ENCODE measurements at regions not wholly inside any gene's neighbourhood (a gene's known extent, or its start where the extent isn't known, plus 50 kb on each side); places are given as distances from the start of the nearest gene placed in this dataset.

DNA sequence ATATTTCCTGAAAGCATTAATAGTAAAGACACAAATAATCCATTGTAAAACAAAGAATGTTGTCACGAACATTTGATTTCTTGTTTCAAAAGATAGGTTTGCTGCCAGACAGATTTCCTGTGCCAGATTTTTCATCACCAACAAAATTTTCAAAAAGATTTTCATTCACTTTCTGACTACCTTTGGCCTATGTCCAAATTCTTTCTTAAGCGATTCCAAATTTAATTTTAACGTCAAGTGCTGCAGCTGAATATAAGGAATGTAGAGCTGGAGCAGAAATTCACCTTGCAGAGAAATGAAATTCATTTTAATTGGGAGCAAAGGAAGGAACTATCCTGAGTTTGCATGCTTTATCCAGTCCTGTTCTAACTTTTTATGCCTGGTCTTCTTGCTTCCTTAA, 277.4 kb downstream of the CCER1 start:
- no peak for TF ChIP-seq GATA2 (IDR thresholded peaks at IDR 0.05; ENCODE audit: low read depth, low read length)
- no peak for TF ChIP-seq GATA3 (IDR thresholded peaks at IDR 0.05; ENCODE audit: low read depth, low read length)

Data from SH-SY5Y (cell line).